OCI-LY3 (cell line): ENCODE measurements at regions not wholly inside any gene's neighbourhood (a gene's known extent, or its start where the extent isn't known, plus 50 kb on each side); places are given as distances from the start of the nearest gene placed in this dataset.

Experiments
- H2AFZ ChIP-seq: fragments of 200-600, 300-600 bp; shearing (Covaris generic); 2 replicates; pipeline ENCODE4 v1.6.0; 2014; ENCODE audit warnings: antibody characterized with exemption, low read depth, low read length
- H3K27ac ChIP-seq: fragments of 200-600, 300-600 bp; sonication (generic); 2 replicates; pipeline ENCODE4 v1.5.1; 2014; ENCODE audit warnings: mild to moderate bottlenecking, low read length, moderate library complexity, mixed read lengths
- H3K27me3 ChIP-seq: fragments of 200-600, 300-600 bp; sonication (generic); 2 replicates; pipeline ENCODE4 v1.6.1; 2014; ENCODE audit warnings: low read depth, low read length, mixed read lengths
- H3K36me3 ChIP-seq: fragments of 200-600, 300-600 bp; sonication (generic); replicated peaks from 2 replicates; pipeline ENCODE3; 2014; ENCODE audit warnings: low read depth, low read length, mixed read lengths
- H3K4me1 ChIP-seq: fragments of 300-600, 200-600 bp; sonication (generic); 2 replicates; pipeline ENCODE4 v1.6.1; 2014; ENCODE audit warnings: low read length, mixed read lengths
- H3K4me2 ChIP-seq: fragments of 200-600, 300-600 bp; sonication (generic); 2 replicates; pipeline ENCODE4 v1.6.1; 2014; ENCODE audit warnings: low read length, mixed read lengths
- H3K4me3 ChIP-seq: fragments of 300-600, 200-600 bp; sonication (generic); 2 replicates; pipeline ENCODE4 v1.5.1; 2014; ENCODE audit warnings: antibody characterized with exemption, mild to moderate bottlenecking, low read length, moderate library complexity
- H3K79me2 ChIP-seq: fragments of 300-600, 200-600 bp; shearing (Covaris generic); 2 replicates; pipeline ENCODE4 v1.6.1; 2014; ENCODE audit warnings: mild to moderate bottlenecking, low read length, mixed read lengths
- H3K9ac ChIP-seq: fragments of 300-600, 200-600 bp; shearing (Covaris generic); 2 replicates; pipeline ENCODE4 v1.6.0; 2014; ENCODE audit warnings: mild to moderate bottlenecking, low read length, moderate library complexity
- H3K9me3 ChIP-seq: fragments of 200-600, 300-600 bp; shearing (Covaris generic); 2 replicates; pipeline ENCODE4 v1.6.1; 2014; ENCODE audit warnings: low read length, mixed read lengths; ENCODE audit not compliant: insufficient read depth
- H4K20me1 ChIP-seq: fragments of 200-600, 300-600 bp; sonication (generic); 2 replicates; pipeline ENCODE4 v1.6.1; 2016; ENCODE audit warnings: low read length, mixed read lengths; ENCODE audit not compliant: insufficient read depth
- EZH2phosphoT487 ChIP-seq: fragments of 200-600 bp; shearing (Covaris generic); IDR thresholded peaks from 2 replicates; pipeline ENCODE4 v1.6.1; 2018; ENCODE audit warnings: antibody characterized with exemption, mixed run types, low read depth
- TF ChIP-seq, protein P1 (sequence below): fragments of 200-600, 300-600 bp; sonication (generic); IDR thresholded peaks from 2 replicates; pipeline ENCODE4 v1.5.1; 2014; ENCODE audit warnings: antibody characterized with exemption, low read length, low read depth

DNA sequence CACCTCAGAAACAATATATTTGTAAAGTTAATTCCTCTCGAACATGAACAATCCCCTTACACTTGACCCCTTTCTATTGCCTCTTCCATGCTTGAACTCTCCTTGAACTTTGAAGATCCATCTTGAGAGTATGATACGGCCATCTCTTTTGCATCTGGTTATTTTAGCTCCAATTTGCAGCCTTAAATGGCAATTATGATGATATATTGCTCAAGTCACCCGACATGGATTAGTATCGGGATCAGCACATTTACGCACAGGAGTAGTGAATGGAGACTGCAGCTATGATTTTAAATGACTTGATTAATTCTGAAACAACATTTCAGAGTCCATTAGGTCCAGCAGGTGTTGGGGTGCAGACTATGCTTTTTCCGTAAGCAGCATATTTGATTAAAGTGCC, 143.8 kb upstream of the PAQR3 start:
- no peak overlapping the region for H3K9ac ChIP-seq
- H3K4me1 ChIP-seq, result no peaks in the 10 kb centered on the region
- no peak overlapping the region for H3K27ac ChIP-seq
- H2AFZ ChIP-seq, result no peak overlapping the region
- H4K20me1 ChIP-seq, result no peaks in the 10 kb centered on the region
- H3K4me2 ChIP-seq, result no peak overlapping the region
- H3K79me2 ChIP-seq, result no peaks in the 10 kb centered on the region
- H3K36me3 ChIP-seq, result no peaks in the 10 kb centered on the region
- no peaks in the 10 kb centered on the region for H3K27me3 ChIP-seq
- TF ChIP-seq, protein P1, sequence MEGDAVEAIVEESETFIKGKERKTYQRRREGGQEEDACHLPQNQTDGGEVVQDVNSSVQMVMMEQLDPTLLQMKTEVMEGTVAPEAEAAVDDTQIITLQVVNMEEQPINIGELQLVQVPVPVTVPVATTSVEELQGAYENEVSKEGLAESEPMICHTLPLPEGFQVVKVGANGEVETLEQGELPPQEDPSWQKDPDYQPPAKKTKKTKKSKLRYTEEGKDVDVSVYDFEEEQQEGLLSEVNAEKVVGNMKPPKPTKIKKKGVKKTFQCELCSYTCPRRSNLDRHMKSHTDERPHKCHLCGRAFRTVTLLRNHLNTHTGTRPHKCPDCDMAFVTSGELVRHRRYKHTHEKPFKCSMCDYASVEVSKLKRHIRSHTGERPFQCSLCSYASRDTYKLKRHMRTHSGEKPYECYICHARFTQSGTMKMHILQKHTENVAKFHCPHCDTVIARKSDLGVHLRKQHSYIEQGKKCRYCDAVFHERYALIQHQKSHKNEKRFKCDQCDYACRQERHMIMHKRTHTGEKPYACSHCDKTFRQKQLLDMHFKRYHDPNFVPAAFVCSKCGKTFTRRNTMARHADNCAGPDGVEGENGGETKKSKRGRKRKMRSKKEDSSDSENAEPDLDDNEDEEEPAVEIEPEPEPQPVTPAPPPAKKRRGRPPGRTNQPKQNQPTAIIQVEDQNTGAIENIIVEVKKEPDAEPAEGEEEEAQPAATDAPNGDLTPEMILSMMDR, result no peak
- TF ChIP-seq EZH2phosphoT487, result no peak
- no peak overlapping the region for H3K4me3 ChIP-seq
- no peaks in the 10 kb centered on the region for H3K9me3 ChIP-seq

- Histone ChIP-seq H3K79me2 (no peaks in the 10 kb centered on the region), H3K36me3 (no peaks in the 10 kb centered on the region), H4K20me1 (no peaks in the 10 kb centered on the region), H3K9ac (no peak overlapping the region), H3K9me3 (no peaks in the 10 kb centered on the region), H3K27me3 (no peaks in the 10 kb centered on the region), H3K27ac (no peak overlapping the region), H3K4me3 (no peak overlapping the region), H2AFZ (no peak overlapping the region), H3K4me1 (no peaks in the 10 kb centered on the region), H3K4me2 (no peak overlapping the region)
- TF ChIP-seq, protein P1, result no peak
- no peak for TF ChIP-seq EZH2phosphoT487
Observed at GRCh38 chr4:79081973-79082372, 142.7 kb upstream of the PAQR3 start.

DNA sequence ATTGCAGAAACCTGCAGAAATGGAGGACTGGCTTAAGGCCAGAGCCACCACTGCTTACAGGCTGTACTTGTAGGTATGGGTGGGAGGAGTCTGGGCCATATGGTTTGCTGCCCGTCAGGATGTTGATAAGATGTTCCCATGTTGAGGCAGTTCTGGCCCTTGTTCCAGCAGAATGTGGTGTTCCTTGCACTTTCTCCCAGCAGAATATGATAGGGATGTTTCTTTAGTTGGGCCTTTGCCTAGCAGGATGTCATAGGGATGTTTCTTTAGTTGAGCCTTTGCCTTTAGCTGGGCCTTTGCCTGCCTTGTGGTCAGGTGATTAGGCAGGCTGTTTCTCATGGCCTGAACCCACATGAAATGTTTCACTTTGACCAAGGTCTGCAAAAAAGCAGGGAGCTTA, 139.1 kb upstream of the PAQR3 start:
- H4K20me1 ChIP-seq, result no peaks in the 10 kb centered on the region
- no peaks in the 10 kb centered on the region for H3K9me3 ChIP-seq
- no peaks in the 10 kb centered on the region for H3K27me3 ChIP-seq
- no peaks in the 10 kb centered on the region for H3K36me3 ChIP-seq
- H2AFZ ChIP-seq, result no peak overlapping the region
- no peak overlapping the region for H3K4me3 ChIP-seq
- no peak overlapping the region for H3K4me2 ChIP-seq
- H3K4me1 ChIP-seq, result no peaks in the 10 kb centered on the region
- no peaks in the 10 kb centered on the region for H3K79me2 ChIP-seq
- H3K27ac ChIP-seq, result no peak overlapping the region
- no peak for TF ChIP-seq EZH2phosphoT487
- TF ChIP-seq, protein P1, result no peak
- H3K9ac ChIP-seq, result no peak overlapping the region

- no peaks in the 10 kb centered on the region for H3K79me2 ChIP-seq
- no peaks in the 10 kb centered on the region for H4K20me1 ChIP-seq
- no peaks in the 10 kb centered on the region for H3K27me3 ChIP-seq
- no peaks in the 10 kb centered on the region for H3K9me3 ChIP-seq
- no peak overlapping the region for H2AFZ ChIP-seq
- no peaks in the 10 kb centered on the region for H3K4me1 ChIP-seq
- TF ChIP-seq EZH2phosphoT487, result no peak
- TF ChIP-seq, protein P1, result no peak
- no peak overlapping the region for H3K4me3 ChIP-seq
- no peak overlapping the region for H3K27ac ChIP-seq
- H3K36me3 ChIP-seq, result no peaks in the 10 kb centered on the region
- H3K4me2 ChIP-seq, result no peak overlapping the region
- H3K9ac ChIP-seq, result no peak overlapping the region
Observed at GRCh38 chr4:79074040-79074439, 134.8 kb upstream of the PAQR3 start.
